ENCODE measurements at regions not wholly inside any gene's neighbourhood (a gene's known extent, or its start where the extent isn't known, plus 50 kb on each side); places are given as distances from the start of the nearest gene placed in this dataset.

GRCh38 chr7:152911226-152911560 is 151.6 kb downstream of the ACTR3B start:
- TF ChIP-seq EZH2 (IDR thresholded peaks at IDR 0.05; ENCODE audit: insufficient read depth, poor library complexity, severe bottlenecking) (no peak), EZH2phosphoT487 (IDR thresholded peaks at IDR 0.05; ENCODE audit: insufficient read depth, low read depth) (no peak)
